HG03378 (cell line): ENCODE measurements at regions not wholly inside any gene's neighbourhood (a gene's known extent, or its start where the extent isn't known, plus 50 kb on each side); places are given as distances from the start of the nearest gene placed in this dataset.
A peak's percentile ranks its signal among the peaks of the same experiment; 100 is the strongest.

Experiments used
- ATAC-seq: cut with Tn5 transposase; IDR thresholded peaks from one replicate; pipeline ENCODE4 v1.9.1; 2021; ENCODE audit warnings: mild to moderate bottlenecking, moderate library complexity; ENCODE audit not compliant: unreplicated experiment

GRCh38 chr13:31853643-31854326 is 114.5 kb downstream of the RXFP2 start:
- ATAC-seq: no peak

GRCh38 chr13:31859571-31859970 is 120.2 kb downstream of the RXFP2 start:
- ATAC-seq: peak; percentile 76

- no peak for ATAC-seq
These were observed 120.7 kb downstream of the RXFP2 start for GRCh38 chr13:31860002-31860401.

- ATAC-seq: peak; percentile 69
These were observed 123.5 kb downstream of the RXFP2 start for GRCh38 chr13:31862828-31863227.

- ATAC-seq: no peak
These were observed 125.0 kb downstream of the RXFP2 start for GRCh38 chr13:31864307-31864706.

GRCh38 chr13:31866099-31866498 is 126.8 kb downstream of the RXFP2 start:
- ATAC-seq: no peak

GRCh38 chr13:31867709-31868108 is 128.4 kb downstream of the RXFP2 start:
- no peak for ATAC-seq

GRCh38 chr13:31869582-31869981 is 130.3 kb downstream of the RXFP2 start:
- no peak for ATAC-seq

GRCh38 chr13:31870511-31870910 is 131.2 kb downstream of the RXFP2 start:
- no peak for ATAC-seq

- no peak for ATAC-seq
These were observed 133.8 kb downstream of the RXFP2 start for GRCh38 chr13:31873145-31873544.

- no peak for ATAC-seq
These were observed 135.8 kb downstream of the RXFP2 start for GRCh38 chr13:31875134-31875533.

- ATAC-seq: no peak
These were observed 138.7 kb downstream of the RXFP2 start for GRCh38 chr13:31878052-31878451.

GRCh38 chr13:31878495-31878894 is 139.2 kb downstream of the RXFP2 start:
- no peak for ATAC-seq

GRCh38 chr13:31878955-31879354 is 139.6 kb downstream of the RXFP2 start:
- ATAC-seq: no peak

- peak; percentile 61 for ATAC-seq
These were observed 141.6 kb downstream of the RXFP2 start for GRCh38 chr13:31880851-31881494.

GRCh38 chr13:31881495-31881882 is 142.2 kb downstream of the RXFP2 start:
- no peak for ATAC-seq

- ATAC-seq: no peak
These were observed 143.5 kb downstream of the RXFP2 start for GRCh38 chr13:31882794-31883193.

GRCh38 chr13:31884556-31884955 is 145.2 kb downstream of the RXFP2 start:
- ATAC-seq: no peak

GRCh38 chr13:31885994-31886393 is 145.6 kb upstream of the FRY start:
- no peak for ATAC-seq

- ATAC-seq: no peak
These were observed 144.3 kb upstream of the FRY start for GRCh38 chr13:31887286-31887685.

- ATAC-seq: no peak
These were observed 140.6 kb upstream of the FRY start for GRCh38 chr13:31890946-31891345.

- no peak for ATAC-seq
These were observed 140.1 kb upstream of the FRY start for GRCh38 chr13:31891472-31891871.

- ATAC-seq: no peak
These were observed 136.6 kb upstream of the FRY start for GRCh38 chr13:31894931-31895330.
